Peyer's patch (tissue), 4 donors: ENCODE measurements at regions not wholly inside any gene's neighbourhood (a gene's known extent, or its start where the extent isn't known, plus 50 kb on each side); places are given as distances from the start of the nearest gene placed in this dataset.

Experiments
- CTCF ChIP-seq, 6 experiments: fragments of 450-650 bp in 4 of 6; fragments of 200-600 bp in 2 of 6; sonication (generic) in 1 of 6; IDR thresholded peaks; one replicate each; pipeline ENCODE4 v1.5.1; 2017 to 2019; ENCODE audit warnings: antibody characterized with exemption in 6 of 6, mild to moderate bottlenecking in 3 of 6, moderate library complexity in 1 of 6
- POLR2A ChIP-seq, 2 donors: fragments of 450-650 bp; IDR thresholded peaks; one replicate each; pipeline ENCODE4 v1.5.1; 2017; ENCODE audit warnings: antibody characterized with exemption in 2 of 2, mild to moderate bottlenecking in 2 of 2, moderate library complexity in 2 of 2

GRCh38 chr1:187624812-187625545 is 796.2 kb downstream of the PLA2G4A start:
- TF ChIP-seq CTCF (IDR thresholded peaks at IDR 0.05), result no peak
- TF ChIP-seq POLR2A (IDR thresholded peaks at IDR 0.05), result no peak
